ENCODE measurements at regions not wholly inside any gene's neighbourhood (a gene's known extent, or its start where the extent isn't known, plus 50 kb on each side); places are given as distances from the start of the nearest gene placed in this dataset.

GRCh38 chr13:69287050-69287698 lies 820.5 kb upstream of the ATXN8OS start:
- TF ChIP-seq CTCF (IDR thresholded peaks at IDR 0.05) = no peak
- TF ChIP-seq POLR2A (IDR thresholded peaks at IDR 0.05) = no peak
